ENCODE measurements at regions not wholly inside any gene's neighbourhood (a gene's known extent, or its start where the extent isn't known, plus 50 kb on each side); places are given as distances from the start of the nearest gene placed in this dataset.

GRCh38 chr18:27789406-27789805 is 387.5 kb downstream of the CDH2 start:
- no peak for TF ChIP-seq CTCF (IDR thresholded peaks at IDR 0.05)
- Histone ChIP-seq H3K9me3 (no peaks in the 10 kb centered on the region), H3K4me1 (no peaks in the 10 kb centered on the region), H3K27me3 (no peaks in the 10 kb centered on the region), H3K36me3 (no peaks in the 10 kb centered on the region), H3K4me3 (no peak overlapping the region), H3K27ac (no peak overlapping the region)
- ATAC-seq (no peak), DNase-seq (no peak)
- intact Hi-C loops (cut with DNase I): no loop called here

- Histone ChIP-seq H3K4me3 (no peak overlapping the region), H3K9me3 (no peaks in the 10 kb centered on the region), H3K4me1 (no peaks in the 10 kb centered on the region), H3K36me3 (no peaks in the 10 kb centered on the region), H3K27ac (no peak overlapping the region), H3K27me3 (no peaks in the 10 kb centered on the region)
- DNase-seq (no peak), ATAC-seq (no peak)
- intact Hi-C loops (cut with DNase I): no loop called here
- no peak for TF ChIP-seq CTCF (IDR thresholded peaks at IDR 0.05)
Measured at GRCh38 chr18:27787547-27787946, 389.4 kb downstream of the CDH2 start.

- Histone ChIP-seq H3K9me3 (no peaks in the 10 kb centered on the region), H3K4me1 (no peaks in the 10 kb centered on the region), H3K27ac (no peak overlapping the region), H3K4me3 (no peak overlapping the region), H3K36me3 (no peaks in the 10 kb centered on the region), H3K27me3 (no peaks in the 10 kb centered on the region)
- intact Hi-C loops (cut with DNase I): no loop called here
- peak; percentile 64 for DNase-seq
- peak; percentile 78 for ATAC-seq
- TF ChIP-seq CTCF (IDR thresholded peaks at IDR 0.05): no peak
Measured at GRCh38 chr18:27785815-27786471, 391.0 kb downstream of the CDH2 start.

DNA sequence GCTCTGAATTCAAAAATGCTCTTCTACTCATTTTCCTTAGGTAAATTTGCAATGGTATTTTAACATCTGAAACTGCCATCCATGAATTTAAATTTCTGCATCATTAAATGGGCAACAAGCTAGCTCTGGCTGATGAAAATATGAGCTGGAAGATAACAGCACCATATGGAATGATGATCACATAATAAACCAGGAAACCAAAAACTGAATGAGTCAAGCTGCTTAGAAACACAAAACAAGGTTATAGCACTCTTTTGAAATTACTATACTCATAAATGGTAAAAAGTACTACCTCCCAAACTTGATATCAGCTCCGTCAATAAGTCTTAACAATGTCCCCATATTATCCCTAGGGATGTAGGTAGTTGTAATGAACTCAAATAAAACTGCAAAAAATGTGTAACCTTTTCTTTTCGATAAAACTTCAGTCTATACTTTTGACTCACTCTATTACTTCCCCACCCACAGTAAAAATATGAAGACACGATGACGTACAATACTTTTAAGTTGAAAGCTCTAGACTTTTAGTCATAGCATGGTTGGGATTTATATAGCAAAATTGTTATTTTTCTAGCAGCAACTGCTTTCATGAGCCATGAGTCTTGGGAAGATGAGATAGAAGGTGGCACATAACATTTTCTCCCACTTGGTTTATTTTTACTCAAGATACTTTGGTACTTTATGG is 396.7 kb downstream of the CDH2 start:
- no peak for ATAC-seq
- H3K4me3 ChIP-seq: no peak overlapping the region
- H3K4me1 ChIP-seq: no peaks in the 10 kb centered on the region
- DNase-seq: no peak
- intact Hi-C loops (cut with DNase I): no loop called here
- no peaks in the 10 kb centered on the region for H3K27me3 ChIP-seq
- H3K36me3 ChIP-seq: no peaks in the 10 kb centered on the region
- no peak for TF ChIP-seq CTCF (IDR thresholded peaks at IDR 0.05)
- no peak overlapping the region for H3K27ac ChIP-seq
- H3K9me3 ChIP-seq: no peaks in the 10 kb centered on the region

GRCh38 chr18:27778925-27779324 is 398.0 kb downstream of the CDH2 start:
- Histone ChIP-seq H3K9me3 (no peaks in the 10 kb centered on the region), H3K4me3 (no peak overlapping the region), H3K27me3 (no peaks in the 10 kb centered on the region), H3K27ac (no peak overlapping the region), H3K36me3 (no peaks in the 10 kb centered on the region), H3K4me1 (no peaks in the 10 kb centered on the region)
- no peak for TF ChIP-seq CTCF (IDR thresholded peaks at IDR 0.05)
- DNase-seq (no peak), ATAC-seq (no peak)
- intact Hi-C loops (cut with DNase I): no loop called here
